Activated T-cell treated with anti-CD3 and anti-CD28 coated beads for 24 hours (primary cell): ENCODE measurements at regions not wholly inside any gene's neighbourhood (a gene's known extent, or its start where the extent isn't known, plus 50 kb on each side); places are given as distances from the start of the nearest gene placed in this dataset.
"Not testable (repeated sequence)": the region's sequence is repeated elsewhere in the genome, so short reads cannot be mapped to it uniquely, and the experiment has no call there.

Experiments
- DNase-seq: peaks from one replicate; pipeline ENCODE4 v3.0.0-alpha.2; 2020; ENCODE audit warnings: low read depth

GRCh38 chr7:65317372-65317771 is 56.3 kb upstream of the ZNF92 start:
- no peak for DNase-seq

- DNase-seq: no peak
These were observed 62.9 kb upstream of the ZNF92 start for GRCh38 chr7:65310761-65311160.

DNA sequence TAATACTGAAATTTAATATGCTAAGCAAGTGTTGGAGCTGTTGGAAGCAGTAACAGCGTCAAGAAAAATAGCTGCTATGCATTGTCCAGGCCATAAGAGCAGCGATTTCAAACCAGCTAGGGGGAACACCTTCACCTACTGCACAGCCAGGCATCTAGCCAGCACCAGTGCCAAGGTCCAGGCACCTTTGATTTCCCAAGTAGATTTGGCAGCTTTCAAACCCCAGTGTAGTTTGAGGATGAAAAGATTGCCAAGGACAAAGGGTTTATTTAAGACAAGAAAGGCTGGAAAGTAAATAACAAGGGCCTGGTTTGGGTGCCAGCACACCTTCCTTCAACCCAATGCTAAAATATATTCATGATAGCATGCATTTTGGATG is 65.4 kb upstream of the ZNF92 start:
- DNase-seq: no peak

DNA sequence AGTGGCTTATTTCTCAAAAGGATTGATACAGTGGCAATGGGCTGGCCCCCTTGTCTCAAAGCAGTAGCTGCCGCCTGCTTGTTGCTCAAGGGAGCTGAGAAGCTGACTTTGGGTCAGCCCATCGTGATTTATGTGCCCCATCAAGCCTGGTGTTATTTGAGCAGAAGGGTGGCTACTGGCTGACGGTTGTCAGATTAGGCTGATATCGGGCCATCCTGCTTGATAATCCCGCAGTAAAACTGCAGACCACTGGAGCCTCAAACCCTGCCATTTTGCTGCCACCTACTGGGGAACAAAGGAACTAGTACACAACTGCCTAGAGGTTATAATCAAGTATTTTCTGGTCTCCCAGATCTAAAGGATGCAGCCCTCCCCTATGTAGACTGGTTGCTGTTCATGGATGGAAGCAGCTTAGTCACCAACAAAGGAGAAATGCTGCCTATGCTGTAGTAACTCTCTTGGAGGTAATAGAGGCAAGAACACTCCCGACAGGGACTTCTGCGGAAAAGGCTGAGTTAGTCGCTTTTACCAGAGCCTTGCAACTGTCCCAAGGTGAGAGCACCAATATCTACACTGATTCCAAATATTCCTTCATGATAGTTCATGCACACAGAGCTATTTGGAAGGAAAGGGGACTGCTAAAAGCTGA is 65.9 kb upstream of the ZNF92 start:
- peak; percentile 16 for DNase-seq

DNA sequence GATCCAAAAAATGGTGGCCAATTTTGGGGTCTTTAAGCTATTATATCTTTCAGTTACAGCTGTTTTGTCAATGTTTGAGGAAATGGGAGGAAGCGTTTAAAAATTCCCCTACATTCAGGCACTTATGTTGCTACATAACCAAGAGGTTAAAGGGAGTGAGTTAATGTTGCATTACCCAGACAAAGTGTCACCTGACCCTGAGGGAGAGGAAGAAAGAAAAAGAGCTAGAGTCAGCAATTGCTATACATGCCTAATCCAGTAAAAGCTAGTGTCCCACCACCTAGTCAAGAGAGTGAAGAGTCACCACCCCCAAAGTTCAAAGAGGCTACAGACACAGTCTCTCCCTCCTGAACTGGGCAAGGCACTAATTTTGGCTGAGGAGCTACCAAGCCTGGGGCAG is 69.5 kb upstream of the ZNF92 start:
- no peak for DNase-seq

DNA sequence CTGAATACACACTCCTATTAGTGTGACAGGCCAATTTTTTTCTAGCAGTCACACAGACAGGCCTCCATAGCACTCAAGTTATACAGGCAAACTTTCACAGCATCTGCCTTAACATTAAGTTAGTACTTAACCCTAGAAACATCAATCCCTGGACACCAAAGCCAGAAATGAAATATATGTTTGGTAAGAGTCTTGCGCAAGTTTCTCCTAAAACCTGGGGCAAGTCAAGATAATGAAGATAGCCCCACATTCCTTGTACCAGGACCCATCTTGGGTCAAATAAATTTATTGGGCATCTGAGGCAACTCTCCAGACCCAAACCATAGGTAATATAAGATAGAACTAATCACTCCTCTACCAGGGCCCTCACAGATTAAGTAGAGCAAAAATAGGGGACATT is 70.8 kb upstream of the ZNF92 start:
- DNase-seq: no peak

GRCh38 chr7:65301007-65301406 is 72.6 kb upstream of the ZNF92 start:
- no peak for DNase-seq

DNA sequence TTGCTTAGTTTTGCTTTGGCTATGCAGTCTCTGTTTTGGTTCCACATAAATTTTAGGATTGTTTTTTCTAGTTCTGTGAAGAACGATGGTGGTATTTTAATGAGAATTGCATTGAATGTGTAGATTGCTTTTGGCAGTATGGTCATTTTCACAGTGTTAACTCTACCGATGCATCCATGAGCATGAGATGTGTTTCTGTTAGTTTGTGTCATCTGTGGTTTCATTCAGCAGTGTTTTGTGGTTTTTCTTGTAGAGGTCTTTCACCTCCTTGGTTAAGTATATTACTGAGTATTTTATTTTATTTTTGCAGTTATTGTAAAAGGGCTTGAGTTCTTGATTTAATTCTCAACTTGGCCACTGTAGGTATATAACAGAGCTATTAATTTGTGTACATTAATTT is 78.2 kb upstream of the ZNF92 start:
- DNase-seq: no peak

- DNase-seq: not testable (repeated sequence)
These were observed 83.3 kb upstream of the ZNF92 start for GRCh38 chr7:65290340-65290739.

- no peak for DNase-seq
These were observed 86.6 kb upstream of the ZNF92 start for GRCh38 chr7:65287023-65287422.

GRCh38 chr7:65285906-65286864 is 87.5 kb upstream of the ZNF92 start:
- DNase-seq: no peak

DNA sequence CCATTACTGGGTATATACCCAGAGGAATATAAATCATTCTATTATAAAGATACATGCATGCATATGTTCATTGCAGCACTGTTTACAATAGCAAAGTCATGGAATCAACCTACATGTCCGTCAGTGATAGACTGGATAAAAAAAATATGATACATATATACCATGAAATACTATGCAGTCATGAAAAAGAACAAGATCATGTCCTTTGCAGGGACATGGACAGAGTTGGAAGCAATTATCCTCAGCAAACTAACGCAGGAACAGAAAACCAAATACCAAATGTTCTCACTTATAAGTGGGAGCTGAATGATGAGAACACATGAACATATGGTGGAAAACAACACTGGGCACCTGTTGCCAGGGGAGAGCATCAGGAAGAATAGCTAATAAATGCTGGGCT is 88.4 kb upstream of the ZNF92 start:
- not testable (repeated sequence) for DNase-seq

- no peak for DNase-seq
These were observed 93.9 kb upstream of the ZNF92 start for GRCh38 chr7:65279795-65280194.

DNA sequence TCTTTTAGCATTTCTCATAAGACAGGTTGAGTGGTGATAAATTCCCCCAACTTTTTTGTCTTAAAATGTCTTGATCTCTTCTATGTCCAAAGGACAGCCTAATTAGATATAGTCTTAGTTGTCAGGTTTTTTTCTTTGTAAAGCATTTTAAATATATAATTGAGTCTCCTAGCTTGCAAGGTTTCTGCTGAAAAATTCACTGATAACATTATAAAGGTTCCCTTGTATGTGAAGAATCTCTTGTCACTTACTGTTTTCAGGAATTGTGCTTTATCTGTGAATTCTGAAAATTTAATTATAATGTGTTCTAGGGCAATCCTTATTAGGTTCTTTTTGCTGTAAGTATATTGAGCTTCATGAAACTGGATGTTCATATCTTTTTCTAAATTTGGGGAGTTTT is 96.8 kb upstream of the ZNF92 start:
- DNase-seq: no peak

- DNase-seq: not testable (repeated sequence)
These were observed 102.2 kb upstream of the ZNF92 start for GRCh38 chr7:65271502-65271901.

GRCh38 chr7:65269150-65269856 is 104.4 kb upstream of the ZNF92 start:
- peak; percentile 26 for DNase-seq

- DNase-seq: no peak
These were observed 104.9 kb upstream of the ZNF92 start for GRCh38 chr7:65268782-65269149.

DNA sequence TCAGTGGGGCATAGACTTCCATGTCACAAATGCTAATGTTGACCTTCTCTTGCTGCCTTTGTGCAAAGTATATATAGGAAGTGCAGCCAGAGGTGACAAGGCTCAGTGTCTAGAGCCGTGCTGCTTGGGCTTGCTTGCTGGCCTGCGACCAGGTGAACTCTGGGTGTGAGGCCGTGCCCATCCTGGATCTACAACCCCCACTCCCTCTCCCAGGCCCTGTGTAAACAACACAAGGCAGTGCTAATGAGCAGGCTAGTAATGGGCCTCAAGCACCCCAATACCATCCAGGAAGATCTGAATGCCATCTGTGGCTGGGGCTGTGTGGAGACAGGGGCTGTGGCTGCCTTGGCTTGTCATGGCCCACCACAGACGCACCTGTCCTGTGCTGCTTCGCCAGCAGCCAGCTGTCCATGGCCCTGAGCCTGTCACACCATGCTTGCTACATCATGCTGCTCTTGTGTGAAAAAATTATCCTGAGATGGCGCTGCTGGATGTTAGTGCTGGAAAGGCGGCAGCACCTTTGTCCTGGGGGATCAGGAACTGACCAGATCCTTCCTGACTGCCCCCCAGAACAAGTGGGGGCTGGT is 107.6 kb upstream of the ZNF92 start:
- no peak for DNase-seq

GRCh38 chr7:65264258-65264657 is 109.4 kb upstream of the ZNF92 start:
- no peak for DNase-seq

GRCh38 chr7:65260673-65261072 is 113.0 kb upstream of the ZNF92 start:
- not testable (repeated sequence) for DNase-seq

DNA sequence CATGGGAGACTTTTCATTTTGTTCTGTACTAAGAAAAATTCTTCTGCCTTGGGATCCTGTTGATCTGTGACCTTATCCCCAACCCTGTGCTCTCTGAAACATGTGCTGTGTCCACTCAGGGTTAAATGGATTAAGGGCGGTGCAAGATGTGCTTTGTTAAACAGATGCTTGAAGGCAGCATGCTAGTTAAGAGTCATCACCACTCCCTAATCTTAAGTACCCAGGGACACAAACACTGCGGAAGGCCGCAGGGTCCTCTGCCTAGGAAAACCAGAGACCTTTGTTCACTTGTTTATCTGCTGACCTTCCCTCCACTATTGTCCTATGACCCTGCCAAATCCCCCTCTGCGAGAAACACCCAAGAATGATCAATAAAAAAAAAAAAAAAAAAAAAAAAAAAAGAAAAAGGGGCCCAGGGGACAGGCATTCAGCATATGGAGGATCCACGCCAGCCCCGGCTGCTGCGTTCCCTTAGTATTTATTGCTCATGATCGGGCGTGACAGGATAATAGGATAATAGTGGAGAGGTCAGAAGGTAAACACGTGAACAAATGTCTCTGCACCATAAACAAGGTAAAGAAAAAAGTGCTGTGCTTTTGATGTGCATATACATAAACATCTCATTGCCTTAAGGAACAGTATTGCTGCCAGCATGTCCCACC is 113.7 kb upstream of the ZNF92 start:
- not testable (repeated sequence) for DNase-seq

DNA sequence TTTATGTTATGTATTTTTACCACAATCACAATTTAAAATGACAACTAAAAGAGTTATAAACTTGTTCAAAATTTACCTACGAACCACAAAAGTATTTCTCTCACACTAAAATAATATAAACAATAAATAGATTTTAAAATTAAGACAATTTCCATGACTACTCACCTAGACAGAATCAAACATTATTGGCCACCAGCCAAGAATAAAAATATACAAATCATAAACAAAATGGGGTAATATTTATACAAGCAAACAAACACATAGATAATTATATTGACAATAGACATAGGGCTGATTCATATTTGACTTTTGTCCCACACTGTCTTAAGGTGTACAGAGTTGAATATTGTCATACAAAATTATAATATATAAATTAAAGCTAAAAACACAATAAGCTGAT is 119.6 kb upstream of the ZNF92 start:
- DNase-seq: no peak
